ENCODE measurements at regions not wholly inside any gene's neighbourhood (a gene's known extent, or its start where the extent isn't known, plus 50 kb on each side); places are given as distances from the start of the nearest gene placed in this dataset.

GRCh38 chr15:93452537-93453211 is 363.7 kb upstream of the RGMA start:
- H3K36me3 Mint-ChIP-seq, result no peaks in the 10 kb centered on the region
- ATAC-seq (no peak), DNase-seq (ENCODE audit: low spot score) (no peak)
- no peaks in the 10 kb centered on the region for H3K9me3 Mint-ChIP-seq
- H3K27me3 Mint-ChIP-seq, result peaks cover 19 to 26% of the 10 kb centered on the region in 2 donors
- H3K4me3 Mint-ChIP-seq, result no peak overlapping the region
- H3K4me1 Mint-ChIP-seq (ENCODE audit: low read depth in 2 of 2), result no peaks in the 10 kb centered on the region
- H3K27ac Mint-ChIP-seq, result no peak overlapping the region

GRCh38 chr15:93451822-93452221 is 362.8 kb upstream of the RGMA start:
- Mint-ChIP-seq H3K4me1 (ENCODE audit: low read depth in 2 of 2) (no peaks in the 10 kb centered on the region), H3K36me3 (no peaks in the 10 kb centered on the region), H3K27ac (no peak overlapping the region), H3K9me3 (no peaks in the 10 kb centered on the region), H3K4me3 (no peak overlapping the region), H3K27me3 (peaks cover 19 to 26% of the 10 kb centered on the region in 2 donors)
- no peak for DNase-seq (ENCODE audit: low spot score)
- no peak for ATAC-seq

GRCh38 chr15:93451265-93451664 is 362.3 kb upstream of the RGMA start:
- no peaks in the 10 kb centered on the region for H3K36me3 Mint-ChIP-seq
- peaks cover 15 to 25% of the 10 kb centered on the region in 2 donors for H3K27me3 Mint-ChIP-seq
- ATAC-seq, result no peak
- no peak overlapping the region for H3K27ac Mint-ChIP-seq
- H3K9me3 Mint-ChIP-seq, result no peaks in the 10 kb centered on the region
- H3K4me3 Mint-ChIP-seq, result no peak overlapping the region
- no peak for DNase-seq (ENCODE audit: low spot score)
- no peaks in the 10 kb centered on the region for H3K4me1 Mint-ChIP-seq (ENCODE audit: low read depth in 2 of 2)

GRCh38 chr15:93449798-93450197 is 360.8 kb upstream of the RGMA start:
- Mint-ChIP-seq H3K4me1 (ENCODE audit: low read depth in 2 of 2) (no peaks in the 10 kb centered on the region), H3K9me3 (no peaks in the 10 kb centered on the region), H3K36me3 (no peaks in the 10 kb centered on the region), H3K4me3 (no peak overlapping the region), H3K27ac (no peak overlapping the region), H3K27me3 (peaks cover 16 to 17% of the 10 kb centered on the region in 2 donors)
- ATAC-seq (no peak), DNase-seq (ENCODE audit: low spot score) (no peak)

- DNase-seq (ENCODE audit: low spot score) (no peak), ATAC-seq (no peak)
- Mint-ChIP-seq H3K4me3 (no peak overlapping the region), H3K9me3 (no peaks in the 10 kb centered on the region), H3K27ac (no peak overlapping the region), H3K36me3 (no peaks in the 10 kb centered on the region), H3K27me3 (peaks cover 45 to 58% of the 10 kb centered on the region in 2 donors), H3K4me1 (ENCODE audit: low read depth in 2 of 2) (no peaks in the 10 kb centered on the region)
Observed at GRCh38 chr15:93438310-93438709, 349.3 kb upstream of the RGMA start.

GRCh38 chr15:93432474-93432873 is 343.5 kb upstream of the RGMA start:
- Mint-ChIP-seq H3K27ac (no peak overlapping the region), H3K4me3 (no peak overlapping the region), H3K27me3 (peaks cover 14 to 18% of the 10 kb centered on the region in 2 donors), H3K4me1 (ENCODE audit: low read depth in 2 of 2) (no peaks in the 10 kb centered on the region), H3K36me3 (no peaks in the 10 kb centered on the region), H3K9me3 (no peaks in the 10 kb centered on the region)
- no peak for ATAC-seq
- DNase-seq (ENCODE audit: low spot score), result no peak

- Mint-ChIP-seq H3K27me3 (peaks cover 14 to 32% of the 10 kb centered on the region in 2 donors), H3K4me1 (ENCODE audit: low read depth in 2 of 2) (no peaks in the 10 kb centered on the region), H3K36me3 (no peaks in the 10 kb centered on the region), H3K4me3 (no peak overlapping the region), H3K27ac (no peak overlapping the region), H3K9me3 (no peaks in the 10 kb centered on the region)
- ATAC-seq, result no peak
- DNase-seq (ENCODE audit: low spot score), result no peak
Observed at GRCh38 chr15:93428807-93429351, 339.9 kb upstream of the RGMA start.

GRCh38 chr15:93428150-93428549 is 339.1 kb upstream of the RGMA start:
- Mint-ChIP-seq H3K9me3 (no peaks in the 10 kb centered on the region), H3K4me1 (ENCODE audit: low read depth in 2 of 2) (no peaks in the 10 kb centered on the region), H3K27me3 (peaks cover 17 to 32% of the 10 kb centered on the region in 2 donors), H3K4me3 (no peak overlapping the region), H3K27ac (no peak overlapping the region), H3K36me3 (no peaks in the 10 kb centered on the region)
- DNase-seq (ENCODE audit: low spot score) (no peak), ATAC-seq (no peak)

- H3K9me3 Mint-ChIP-seq, result no peaks in the 10 kb centered on the region
- no peaks in the 10 kb centered on the region for H3K36me3 Mint-ChIP-seq
- H3K4me3 Mint-ChIP-seq, result no peak overlapping the region
- ATAC-seq (peak in 1 of 2 donors; percentile 22), DNase-seq (ENCODE audit: low spot score) (no peak)
- H3K4me1 Mint-ChIP-seq (ENCODE audit: low read depth in 2 of 2), result no peaks in the 10 kb centered on the region
- H3K27ac Mint-ChIP-seq, result no peak overlapping the region
- H3K27me3 Mint-ChIP-seq, result peaks cover 22 to 47% of the 10 kb centered on the region in 2 donors
Observed at GRCh38 chr15:93424131-93424530, 335.1 kb upstream of the RGMA start.

GRCh38 chr15:93422476-93422875 is 333.5 kb upstream of the RGMA start:
- DNase-seq (ENCODE audit: low spot score) (no peak), ATAC-seq (no peak)
- H3K27me3 Mint-ChIP-seq, result peaks cover 21 to 39% of the 10 kb centered on the region in 2 donors
- H3K4me3 Mint-ChIP-seq, result no peak overlapping the region
- no peaks in the 10 kb centered on the region for H3K36me3 Mint-ChIP-seq
- no peak overlapping the region for H3K27ac Mint-ChIP-seq
- no peaks in the 10 kb centered on the region for H3K9me3 Mint-ChIP-seq
- H3K4me1 Mint-ChIP-seq (ENCODE audit: low read depth in 2 of 2), result no peaks in the 10 kb centered on the region

GRCh38 chr15:93420477-93420876 is 331.5 kb upstream of the RGMA start:
- DNase-seq (ENCODE audit: low spot score) (no peak), ATAC-seq (no peak)
- Mint-ChIP-seq H3K27me3 (peaks cover 15 to 23% of the 10 kb centered on the region in 2 donors), H3K27ac (no peak overlapping the region), H3K4me3 (no peak overlapping the region), H3K36me3 (no peaks in the 10 kb centered on the region), H3K9me3 (no peaks in the 10 kb centered on the region), H3K4me1 (ENCODE audit: low read depth in 2 of 2) (no peaks in the 10 kb centered on the region)

GRCh38 chr15:93420050-93420452 is 331.0 kb upstream of the RGMA start:
- no peak overlapping the region for H3K4me3 Mint-ChIP-seq
- no peaks in the 10 kb centered on the region for H3K9me3 Mint-ChIP-seq
- ATAC-seq (peak in 1 of 2 donors; percentile 50), DNase-seq (ENCODE audit: low spot score) (no peak)
- peaks cover 12 to 23% of the 10 kb centered on the region in 2 donors for H3K27me3 Mint-ChIP-seq
- H3K36me3 Mint-ChIP-seq, result no peaks in the 10 kb centered on the region
- no peak overlapping the region for H3K27ac Mint-ChIP-seq
- H3K4me1 Mint-ChIP-seq (ENCODE audit: low read depth in 2 of 2), result no peaks in the 10 kb centered on the region

- ATAC-seq (no peak), DNase-seq (ENCODE audit: low spot score) (no peak)
- no peak overlapping the region for H3K4me3 Mint-ChIP-seq
- no peak overlapping the region for H3K27ac Mint-ChIP-seq
- H3K27me3 Mint-ChIP-seq, result peaks cover 10 to 27% of the 10 kb centered on the region in 2 donors
- H3K36me3 Mint-ChIP-seq, result no peaks in the 10 kb centered on the region
- H3K4me1 Mint-ChIP-seq (ENCODE audit: low read depth in 2 of 2), result no peaks in the 10 kb centered on the region
- H3K9me3 Mint-ChIP-seq, result no peaks in the 10 kb centered on the region
Observed at GRCh38 chr15:93418566-93418965, 329.6 kb upstream of the RGMA start.

GRCh38 chr15:93417631-93418030 is 328.6 kb upstream of the RGMA start:
- no peak overlapping the region for H3K4me3 Mint-ChIP-seq
- DNase-seq (ENCODE audit: low spot score) (no peak), ATAC-seq (no peak)
- no peaks in the 10 kb centered on the region for H3K36me3 Mint-ChIP-seq
- H3K27me3 Mint-ChIP-seq, result peaks cover 10 to 26% of the 10 kb centered on the region in 2 donors
- H3K4me1 Mint-ChIP-seq (ENCODE audit: low read depth in 2 of 2), result no peaks in the 10 kb centered on the region
- H3K27ac Mint-ChIP-seq, result no peak overlapping the region
- no peaks in the 10 kb centered on the region for H3K9me3 Mint-ChIP-seq

GRCh38 chr15:93417156-93417555 is 328.1 kb upstream of the RGMA start:
- DNase-seq (ENCODE audit: low spot score) (no peak), ATAC-seq (no peak)
- no peaks in the 10 kb centered on the region for H3K4me1 Mint-ChIP-seq (ENCODE audit: low read depth in 2 of 2)
- H3K4me3 Mint-ChIP-seq, result no peak overlapping the region
- no peak overlapping the region for H3K27ac Mint-ChIP-seq
- no peaks in the 10 kb centered on the region for H3K9me3 Mint-ChIP-seq
- H3K36me3 Mint-ChIP-seq, result no peaks in the 10 kb centered on the region
- peaks cover 10 to 21% of the 10 kb centered on the region in 2 donors for H3K27me3 Mint-ChIP-seq
